Heart right ventricle (tissue), 16 donors: ENCODE measurements at regions not wholly inside any gene's neighbourhood (a gene's known extent, or its start where the extent isn't known, plus 50 kb on each side); places are given as distances from the start of the nearest gene placed in this dataset.

ENCODE experiments used
- ATAC-seq, 8 donors: fragments of 200-7000 bp; cut with Tn5 transposase; one replicate each; pipeline ENCODE4 v1.9.1; 2020; ENCODE audit warnings: mild to moderate bottlenecking in 8 of 8, moderate library complexity in 8 of 8, moderate number of reproducible peaks in 1 of 8
- DNase-seq, 2 donors: peaks; one replicate each; pipeline ENCODE4 v3.0.0-alpha.2; 2020
- H3K27ac ChIP-seq, 10 donors: fragments of 200-600 bp; sonication (generic) in 2 of 10; one replicate each; pipeline versions ENCODE4 v1.5.0 to v1.8.0; 2020 to 2022; ENCODE audit warnings: mild to moderate bottlenecking in 3 of 10
- H3K27me3 ChIP-seq, 7 donors: fragments of 200-600 bp; one replicate each; pipeline ENCODE4 v1.8.0; 2021 to 2022; ENCODE audit warnings: mild to moderate bottlenecking in 2 of 7
- H3K36me3 ChIP-seq, 9 donors: fragments of 200-600 bp; sonication (generic) in 1 of 9; one replicate each; pipeline versions ENCODE4 v1.5.0 to v1.8.0; 2020 to 2022; ENCODE audit warnings: mild to moderate bottlenecking in 2 of 9
- H3K4me1 ChIP-seq, 9 donors: fragments of 200-600 bp; sonication (generic) in 1 of 9; one replicate each; pipeline versions ENCODE4 v1.5.0 to v1.8.0; 2020 to 2022; ENCODE audit warnings: mild to moderate bottlenecking in 4 of 9
- H3K4me3 ChIP-seq, 10 donors: fragments of 200-600 bp; sonication (generic) in 2 of 10; one replicate each; pipeline versions ENCODE4 v1.5.0 to v1.8.0; 2020 to 2022; ENCODE audit warnings: mild to moderate bottlenecking in 7 of 10, moderate library complexity in 2 of 10
- H3K9me3 ChIP-seq, 11 donors: fragments of 200-600 bp in 10 of 11; sonication (generic) in 2 of 11; one replicate each; pipeline versions ENCODE4 v1.5.0 to v1.8.0; 2013 to 2022; ENCODE audit warnings: mild to moderate bottlenecking in 2 of 11, control low read depth in 1 of 11, moderate library complexity in 1 of 11
- WGBS, 2 donors: extraction: QIAGEN DNeasy Blood & Tissue Kit; methylation state at CpG; one replicate each; pipeline ENCODE4 v1.1.7; 2013; ENCODE audit warnings: inconsistent platforms in 1 of 2; 5-methylcytosine and 5-hydroxymethylcytosine counted together
- intact Hi-C, 10 donors: fragments of 100-400 bp; cut with DNase I; formaldehyde crosslinking; loops; one replicate each; pipeline versions ENCODE4 v1.11.1 to v1.14.2; 2022
- TF ChIP-seq, protein P1 (sequence below), 9 donors: fragments of 200-600 bp; sonication (generic) in 2 of 9; IDR thresholded peaks; one replicate each; pipeline versions ENCODE4 v1.5.0 to v1.8.0; 2021 to 2022; ENCODE audit warnings: antibody characterized with exemption in 9 of 9, mild to moderate bottlenecking in 5 of 9, moderate library complexity in 1 of 9
- donor health status: Arrhythmogenic right ventricular cardiomyopathy.
- donor health status: ischemic (EF 13 %, LVEDD 7.1; RV severe dilation, severe dysfunction).
- donor health status: healthy with polysubstance abuse.
- donor health status: DM: no; HTN: yes; CAD: no.
- donor health status: DM: no; HTN: no; CAD: no.
- donor health status: ischemic (EF 25% LVEDD 6.9; RV normal size, moderate dysfunction).
- donor health status: ischemic (EF 25% LVEDD 5.7; RV mildly dilated, moderate dysfunction).
- donor health status: healthy.
- donor health status: DM: yes; HTN: yes; CAD: no.
- donor health status: Ischemic cardiomyopathy.
- donor health status: ischemic (EF 35%, LVEDD 5.7; RV mildly dilated, moderate dysfunction).
- donor health status: nonischemic (EF 11% LVEDD 7.7; RV severe dilation, severe dysfunction).
- donor health status: DM: yes; HTN: yes; CAD: no.
- donor health status: PGD.
- donor health status: ischemic (EF 29% LVEDD 5.4; RV normal size, mild dysfunction).
- donor health status: nonischemic (EF 23%, LVEDD 6.1; RV moderate dilation, normal function).

DNA sequence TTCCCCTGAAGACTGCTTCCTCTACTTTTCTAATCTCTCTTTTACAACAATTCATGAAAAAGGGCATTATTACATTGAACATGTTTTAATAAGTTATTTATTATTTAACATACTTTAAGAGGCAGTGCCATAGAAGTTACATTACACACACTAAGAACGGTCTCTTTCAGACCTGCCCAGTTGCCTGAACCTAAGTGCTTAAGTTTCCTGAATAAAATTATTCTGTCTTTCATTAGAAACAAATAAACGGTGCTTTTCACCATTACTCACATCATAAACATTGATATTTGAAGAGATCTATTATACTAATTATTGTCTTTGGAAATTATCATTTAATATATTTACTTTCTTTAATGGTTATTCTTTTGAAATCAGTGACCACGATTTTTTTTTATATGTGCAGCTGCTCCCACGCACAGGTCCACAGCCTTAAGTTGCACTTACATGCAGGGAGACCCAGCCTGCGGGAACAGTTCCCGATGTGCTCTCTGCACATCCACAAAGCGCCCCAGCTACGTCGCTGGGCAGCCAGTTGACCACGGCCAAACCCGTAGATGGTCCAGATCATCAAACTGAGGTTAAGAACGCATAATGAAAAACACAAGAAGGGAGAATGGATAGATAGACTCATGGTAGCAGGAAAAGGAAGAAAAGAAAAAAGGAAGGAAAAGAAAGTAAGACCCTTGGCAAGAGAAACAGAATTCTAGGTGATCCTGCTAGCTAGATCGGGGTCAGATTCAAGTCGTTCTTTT is 437.0 kb upstream of the MGMT start:
- no peak overlapping the region for H3K27ac ChIP-seq
- no peaks in the 10 kb centered on the region for H3K9me3 ChIP-seq
- DNase-seq (no peak), ATAC-seq (no peak)
- peaks cover 0 to 13% (median 3%) of the 10 kb centered on the region in 9 donors for H3K4me1 ChIP-seq
- H3K36me3 ChIP-seq = no peaks in the 10 kb centered on the region
- TF ChIP-seq, protein P1, sequence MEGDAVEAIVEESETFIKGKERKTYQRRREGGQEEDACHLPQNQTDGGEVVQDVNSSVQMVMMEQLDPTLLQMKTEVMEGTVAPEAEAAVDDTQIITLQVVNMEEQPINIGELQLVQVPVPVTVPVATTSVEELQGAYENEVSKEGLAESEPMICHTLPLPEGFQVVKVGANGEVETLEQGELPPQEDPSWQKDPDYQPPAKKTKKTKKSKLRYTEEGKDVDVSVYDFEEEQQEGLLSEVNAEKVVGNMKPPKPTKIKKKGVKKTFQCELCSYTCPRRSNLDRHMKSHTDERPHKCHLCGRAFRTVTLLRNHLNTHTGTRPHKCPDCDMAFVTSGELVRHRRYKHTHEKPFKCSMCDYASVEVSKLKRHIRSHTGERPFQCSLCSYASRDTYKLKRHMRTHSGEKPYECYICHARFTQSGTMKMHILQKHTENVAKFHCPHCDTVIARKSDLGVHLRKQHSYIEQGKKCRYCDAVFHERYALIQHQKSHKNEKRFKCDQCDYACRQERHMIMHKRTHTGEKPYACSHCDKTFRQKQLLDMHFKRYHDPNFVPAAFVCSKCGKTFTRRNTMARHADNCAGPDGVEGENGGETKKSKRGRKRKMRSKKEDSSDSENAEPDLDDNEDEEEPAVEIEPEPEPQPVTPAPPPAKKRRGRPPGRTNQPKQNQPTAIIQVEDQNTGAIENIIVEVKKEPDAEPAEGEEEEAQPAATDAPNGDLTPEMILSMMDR (IDR thresholded peaks at IDR 0.05) = no peak
- H3K4me3 ChIP-seq = no peak overlapping the region
- WGBS, 2 donors = 93% methylated on average over 14 of the region's 14 CpGs
- H3K27me3 ChIP-seq = peaks cover 0 to 58% (median 23%) of the 10 kb centered on the region in 7 donors
- intact Hi-C loops = loop anchor here (2.0 to 10.0 kb wide), 19 partner anchors 115 to 1102 kb away; partner anchors contain the start of gene C10orf143 (in 2 of the 10)

DNA sequence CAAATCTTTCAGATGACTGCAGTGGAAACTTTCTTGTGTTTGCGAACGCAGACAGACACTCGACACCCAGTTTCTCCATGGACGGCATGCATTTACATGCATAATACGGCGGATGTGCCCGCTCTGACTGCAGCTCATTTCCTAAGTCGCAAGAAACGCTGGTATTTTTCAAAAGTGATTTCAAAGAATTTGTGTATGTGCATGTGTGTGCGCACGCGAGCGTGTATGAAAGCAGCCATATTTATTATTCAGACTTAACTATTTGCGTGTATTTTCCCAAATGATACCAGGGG is 436.5 kb upstream of the MGMT start:
- TF ChIP-seq, protein P1 (IDR thresholded peaks at IDR 0.05) = no peak
- intact Hi-C loops = loop anchor here (2.0 to 10.0 kb wide), 16 partner anchors 224 to 1102 kb away; partner anchors contain the start of gene C10orf143 (in 2 of the 10)
- H3K4me3 ChIP-seq = no peak overlapping the region
- peaks cover 0 to 63% (median 22%) of the 10 kb centered on the region in 7 donors for H3K27me3 ChIP-seq
- no peak for ATAC-seq
- H3K9me3 ChIP-seq = no peaks in the 10 kb centered on the region
- H3K4me1 ChIP-seq = peaks cover 0 to 16% (median 3%) of the 10 kb centered on the region in 9 donors
- DNase-seq = no peak
- H3K36me3 ChIP-seq = no peaks in the 10 kb centered on the region
- WGBS, 2 donors = 93 to 95% methylated on average over 14 of the region's 14 CpGs
- no peak overlapping the region for H3K27ac ChIP-seq

DNA sequence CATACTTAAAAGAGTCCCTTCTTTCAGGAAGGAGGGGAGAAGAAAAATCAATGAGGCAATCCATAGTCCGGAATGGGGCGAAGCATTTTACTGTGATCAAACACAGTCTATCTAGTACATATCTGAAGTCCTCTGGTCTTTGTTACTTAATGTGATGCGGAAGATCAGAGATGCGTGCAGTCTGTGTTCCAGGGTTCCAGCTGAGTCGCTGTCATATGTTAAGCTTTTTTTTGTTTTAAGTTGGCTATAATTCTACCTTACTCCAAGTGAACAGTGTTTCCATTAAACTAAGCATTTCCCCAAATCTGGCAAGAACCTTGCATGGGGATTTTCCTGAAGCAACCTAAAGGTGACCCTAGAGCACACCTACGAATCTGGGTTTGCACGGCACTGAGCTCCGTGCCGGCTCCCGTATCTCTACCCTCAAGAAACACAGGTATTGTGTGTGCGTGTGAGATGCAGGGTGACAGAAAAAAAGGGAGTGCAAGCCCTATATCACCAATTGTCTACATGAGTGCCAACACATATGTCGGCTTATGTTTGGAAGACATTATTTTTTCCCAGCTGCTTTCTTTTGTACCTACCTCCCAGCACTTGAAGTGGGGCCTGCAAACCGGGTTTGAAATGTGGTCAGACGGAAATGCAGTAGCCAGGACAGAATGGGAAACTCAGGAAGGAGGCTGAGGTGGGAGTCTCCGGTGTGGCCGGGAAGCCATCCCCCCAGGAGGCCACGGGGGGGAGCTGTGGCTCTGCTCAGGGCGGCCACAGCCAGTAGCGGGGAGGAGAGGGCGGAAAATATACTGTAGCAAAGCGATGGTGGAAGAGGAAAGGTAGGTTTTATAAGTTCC is 435.8 kb upstream of the MGMT start:
- H3K4me3 ChIP-seq = no peak overlapping the region
- no peak overlapping the region for H3K27ac ChIP-seq
- intact Hi-C loops = loop anchor here (1.0 to 10.0 kb wide), 17 partner anchors 224 to 1101 kb away; partner anchors contain the start of gene C10orf143 (in 2 of the 10)
- peaks cover 0 to 20% (median 3%) of the 10 kb centered on the region in 9 donors for H3K4me1 ChIP-seq
- H3K36me3 ChIP-seq = no peaks in the 10 kb centered on the region
- H3K27me3 ChIP-seq = peaks cover 0 to 70% (median 22%) of the 10 kb centered on the region in 7 donors
- TF ChIP-seq, protein P1 (IDR thresholded peaks at IDR 0.05) = peak; percentile 82 to 97 (median 93)
- no peaks in the 10 kb centered on the region for H3K9me3 ChIP-seq
- WGBS, 2 donors = 41% methylated on average over 21 of the region's 21 CpGs
- DNase-seq (peak; percentile 45 to 68), ATAC-seq (peak; percentile 72 to 93 (median 92))

DNA sequence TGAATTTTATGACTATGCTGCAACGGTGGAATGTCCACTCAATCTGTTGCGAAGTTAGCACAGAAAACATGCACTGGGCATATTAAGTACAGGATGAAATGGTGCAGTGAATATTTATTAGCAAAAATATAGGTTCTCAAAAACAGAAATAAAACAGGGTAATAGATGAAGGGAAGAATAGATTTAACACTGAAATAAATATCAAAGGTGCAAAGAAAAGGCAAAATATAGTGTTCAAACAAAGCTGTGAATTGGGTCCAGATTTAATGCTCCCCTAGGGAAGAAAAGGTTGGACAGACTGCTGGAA is 435.2 kb upstream of the MGMT start:
- Histone ChIP-seq H3K27me3 (peaks cover 0 to 75% (median 22%) of the 10 kb centered on the region in 7 donors), H3K27ac (no peak overlapping the region), H3K9me3 (no peaks in the 10 kb centered on the region), H3K4me1 (peaks cover 0 to 20% (median 3%) of the 10 kb centered on the region in 9 donors), H3K36me3 (no peaks in the 10 kb centered on the region), H3K4me3 (no peak overlapping the region)
- DNase-seq = no peak
- 5 to 8% methylated on average over 2 of the region's 2 CpGs for WGBS, 2 donors
- intact Hi-C loops = loop anchor here (1.0 to 10.0 kb wide), 17 partner anchors 223 to 1101 kb away; partner anchors contain the start of gene C10orf143 (in 2 of the 10)
- ATAC-seq = no peak
- TF ChIP-seq, protein P1 (IDR thresholded peaks at IDR 0.05) = peak in 1 of 9 donors; percentile 42
